AG04449 (cell line): ENCODE measurements at regions not wholly inside any gene's neighbourhood (a gene's known extent, or its start where the extent isn't known, plus 50 kb on each side); places are given as distances from the start of the nearest gene placed in this dataset.

Experiments used
- CTCF ChIA-PET: fragments of 350-600 bp; formaldehyde crosslinking; extraction: SDS; loops from one replicate; lab custom pipeline; 2021; ENCODE audit warnings: antibody characterized with exemption; lab: Yijun Ruan, JAX
- POLR2A ChIA-PET: fragments of 400-600, 350-600 bp; formaldehyde crosslinking; extraction: SDS; loops from one replicate; lab custom pipeline; 2020; ENCODE audit warnings: antibody characterized with exemption, inconsistent platforms; lab: Yijun Ruan, JAX
- DNase-seq: peaks from one replicate; pipeline ENCODE4 v3.0.0-alpha.2; 2010; ENCODE audit warnings: low read depth, low spot score
- H3K4me3 ChIP-seq: 2 replicates; pipeline ENCODE4 v1.5.1; 2011; ENCODE audit warnings: low read depth, mild to moderate bottlenecking, control low read depth, low read length
- CTCF ChIP-seq: IDR thresholded peaks from one replicate; pipeline ENCODE4 v1.5.1; 2011; ENCODE audit warnings: mild to moderate bottlenecking, moderate library complexity, low read length, control low read depth, inconsistent platforms; ENCODE audit not compliant: insufficient read depth; ENCODE audit errors: missing control alignments

- H3K4me3 ChIP-seq: no peak overlapping the region
- ChIA-PET POLR2A (no interaction called here), CTCF (no interaction called here)
- DNase-seq: no peak
- TF ChIP-seq CTCF: no peak
Observed at GRCh38 chr9:118558026-118558425, 811.2 kb downstream of the BRINP1 start.

- ChIA-PET CTCF (no interaction called here), POLR2A (no interaction called here)
- TF ChIP-seq CTCF: no peak
- DNase-seq: no peak
- H3K4me3 ChIP-seq: no peak overlapping the region
Observed at GRCh38 chr9:118558891-118559290, 810.3 kb downstream of the BRINP1 start.

- CTCF ChIA-PET: no interaction called here
- no peak for TF ChIP-seq CTCF
- no peak overlapping the region for H3K4me3 ChIP-seq
- POLR2A ChIA-PET: no interaction called here
- no peak for DNase-seq
Observed at GRCh38 chr9:118561051-118561450, 808.2 kb downstream of the BRINP1 start.

- no peak for TF ChIP-seq CTCF
- CTCF ChIA-PET: no interaction called here
Observed at GRCh38 chr9:118563677-118564076, 805.6 kb downstream of the BRINP1 start.

GRCh38 chr9:118567861-118568260, 801.4 kb downstream of the BRINP1 start:
- no peak for DNase-seq
- H3K4me3 ChIP-seq: no peak overlapping the region
- POLR2A ChIA-PET: no interaction called here
- no peak for TF ChIP-seq CTCF
- CTCF ChIA-PET: no interaction called here

More at GRCh38 chr9:118563677-118564076, 805.6 kb downstream of the BRINP1 start:
- POLR2A ChIA-PET: no interaction called here
- H3K4me3 ChIP-seq: no peak overlapping the region
- no peak for DNase-seq

- no peak for TF ChIP-seq CTCF
- ChIA-PET CTCF (no interaction called here), POLR2A (no interaction called here)
- no peak overlapping the region for H3K4me3 ChIP-seq
- no peak for DNase-seq
Observed at GRCh38 chr9:118568704-118569103, 800.5 kb downstream of the BRINP1 start.
